HCT116 (cell line): ENCODE measurements at regions not wholly inside any gene's neighbourhood (a gene's known extent, or its start where the extent isn't known, plus 50 kb on each side); places are given as distances from the start of the nearest gene placed in this dataset.

Experiments used
- CEBPB ChIP-seq: IDR thresholded peaks from 2 replicates; pipeline ENCODE4 v1.6.1; 2012; ENCODE audit warnings: low read depth
- POLR2A ChIP-seq: IDR thresholded peaks from 2 replicates; pipeline ENCODE4 v1.7.0; 2011; ENCODE audit warnings: borderline replicate concordance; ENCODE audit not compliant: insufficient read depth, insufficient read length; ENCODE audit errors: extremely low read depth
- RAD21 ChIP-seq: IDR thresholded peaks from 2 replicates; pipeline ENCODE4 v1.6.1; 2012; ENCODE audit warnings: low read depth, mild to moderate bottlenecking
- SP1 ChIP-seq: IDR thresholded peaks from 2 replicates; pipeline ENCODE4 v1.6.1; 2012; ENCODE audit warnings: low read depth
- YY1 ChIP-seq: IDR thresholded peaks from 2 replicates; pipeline ENCODE4 v1.6.1; 2011; ENCODE audit warnings: low read length, low read depth, moderate library complexity, mild to moderate bottlenecking; ENCODE audit not compliant: insufficient replicate concordance; ENCODE audit errors: extremely low read depth
- TF ChIP-seq, protein P1 (sequence below), 3 experiments: fragments of 200-600 bp in 1 of 3; sonication (generic) in 1 of 3; IDR thresholded peaks in 2 of 3; conservative IDR thresholded peaks in 1 of 3; 2 replicates each; pipeline ENCODE4 v1.5.1; 2012 to 2017; ENCODE audit warnings: low read depth in 2 of 3, low read length in 2 of 3, antibody characterized with exemption in 1 of 3, borderline replicate concordance in 1 of 3, control low read depth in 1 of 3, mild to moderate bottlenecking in 1 of 3, mixed read lengths in 1 of 3, mixed run types in 1 of 3, moderate library complexity in 1 of 3; ENCODE audit not compliant: insufficient read depth in 1 of 3
- TF ChIP-seq, protein P2 (sequence below): IDR thresholded peaks from 2 replicates; pipeline ENCODE4 v1.6.1; 2012; ENCODE audit warnings: low read depth

- TF ChIP-seq SP1 (no peak), POLR2A (no peak), YY1 (no peak), CEBPB (no peak), RAD21 (no peak)
- TF ChIP-seq, protein P1, sequence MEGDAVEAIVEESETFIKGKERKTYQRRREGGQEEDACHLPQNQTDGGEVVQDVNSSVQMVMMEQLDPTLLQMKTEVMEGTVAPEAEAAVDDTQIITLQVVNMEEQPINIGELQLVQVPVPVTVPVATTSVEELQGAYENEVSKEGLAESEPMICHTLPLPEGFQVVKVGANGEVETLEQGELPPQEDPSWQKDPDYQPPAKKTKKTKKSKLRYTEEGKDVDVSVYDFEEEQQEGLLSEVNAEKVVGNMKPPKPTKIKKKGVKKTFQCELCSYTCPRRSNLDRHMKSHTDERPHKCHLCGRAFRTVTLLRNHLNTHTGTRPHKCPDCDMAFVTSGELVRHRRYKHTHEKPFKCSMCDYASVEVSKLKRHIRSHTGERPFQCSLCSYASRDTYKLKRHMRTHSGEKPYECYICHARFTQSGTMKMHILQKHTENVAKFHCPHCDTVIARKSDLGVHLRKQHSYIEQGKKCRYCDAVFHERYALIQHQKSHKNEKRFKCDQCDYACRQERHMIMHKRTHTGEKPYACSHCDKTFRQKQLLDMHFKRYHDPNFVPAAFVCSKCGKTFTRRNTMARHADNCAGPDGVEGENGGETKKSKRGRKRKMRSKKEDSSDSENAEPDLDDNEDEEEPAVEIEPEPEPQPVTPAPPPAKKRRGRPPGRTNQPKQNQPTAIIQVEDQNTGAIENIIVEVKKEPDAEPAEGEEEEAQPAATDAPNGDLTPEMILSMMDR (IDR thresholded peaks at IDR 0.05 in 2 of 3, conservative IDR thresholded peaks at IDR 0.05 in 1 of 3; ENCODE audit: borderline replicate concordance in 1 of 3, insufficient read depth in 1 of 3, low read depth in 2 of 3, low read length in 2 of 3), result no peak
- TF ChIP-seq, protein P2, sequence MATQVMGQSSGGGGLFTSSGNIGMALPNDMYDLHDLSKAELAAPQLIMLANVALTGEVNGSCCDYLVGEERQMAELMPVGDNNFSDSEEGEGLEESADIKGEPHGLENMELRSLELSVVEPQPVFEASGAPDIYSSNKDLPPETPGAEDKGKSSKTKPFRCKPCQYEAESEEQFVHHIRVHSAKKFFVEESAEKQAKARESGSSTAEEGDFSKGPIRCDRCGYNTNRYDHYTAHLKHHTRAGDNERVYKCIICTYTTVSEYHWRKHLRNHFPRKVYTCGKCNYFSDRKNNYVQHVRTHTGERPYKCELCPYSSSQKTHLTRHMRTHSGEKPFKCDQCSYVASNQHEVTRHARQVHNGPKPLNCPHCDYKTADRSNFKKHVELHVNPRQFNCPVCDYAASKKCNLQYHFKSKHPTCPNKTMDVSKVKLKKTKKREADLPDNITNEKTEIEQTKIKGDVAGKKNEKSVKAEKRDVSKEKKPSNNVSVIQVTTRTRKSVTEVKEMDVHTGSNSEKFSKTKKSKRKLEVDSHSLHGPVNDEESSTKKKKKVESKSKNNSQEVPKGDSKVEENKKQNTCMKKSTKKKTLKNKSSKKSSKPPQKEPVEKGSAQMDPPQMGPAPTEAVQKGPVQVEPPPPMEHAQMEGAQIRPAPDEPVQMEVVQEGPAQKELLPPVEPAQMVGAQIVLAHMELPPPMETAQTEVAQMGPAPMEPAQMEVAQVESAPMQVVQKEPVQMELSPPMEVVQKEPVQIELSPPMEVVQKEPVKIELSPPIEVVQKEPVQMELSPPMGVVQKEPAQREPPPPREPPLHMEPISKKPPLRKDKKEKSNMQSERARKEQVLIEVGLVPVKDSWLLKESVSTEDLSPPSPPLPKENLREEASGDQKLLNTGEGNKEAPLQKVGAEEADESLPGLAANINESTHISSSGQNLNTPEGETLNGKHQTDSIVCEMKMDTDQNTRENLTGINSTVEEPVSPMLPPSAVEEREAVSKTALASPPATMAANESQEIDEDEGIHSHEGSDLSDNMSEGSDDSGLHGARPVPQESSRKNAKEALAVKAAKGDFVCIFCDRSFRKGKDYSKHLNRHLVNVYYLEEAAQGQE, result no peak
Measured at GRCh38 chr2:200146501-200146900, 160.0 kb upstream of the SPATS2L start.
